ENCODE measurements at regions not wholly inside any gene's neighbourhood (a gene's known extent, or its start where the extent isn't known, plus 50 kb on each side); places are given as distances from the start of the nearest gene placed in this dataset.
A peak's percentile ranks its signal among the peaks of the same experiment; 100 is the strongest.

DNA sequence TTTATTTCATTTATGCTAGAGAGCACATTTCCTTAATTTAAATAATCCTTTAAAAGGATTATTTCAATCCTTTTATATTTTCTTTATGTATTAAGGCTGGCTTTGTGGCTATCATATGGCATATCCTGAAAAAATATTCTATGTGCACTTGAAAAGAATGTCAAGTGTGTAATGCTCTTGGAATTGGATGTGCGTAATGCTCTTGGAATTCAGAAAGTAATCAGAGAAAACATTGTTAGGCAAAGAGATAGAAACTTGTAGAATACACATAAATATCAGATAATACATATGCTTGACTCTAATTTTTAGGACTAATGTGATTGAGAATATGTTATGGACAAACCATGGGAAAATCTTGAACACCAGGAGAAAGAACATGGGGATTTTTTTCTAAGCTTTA is 197.5 kb upstream of the COL3A1 start:
- no peaks in the 10 kb centered on the region for H3K27me3 ChIP-seq (ENCODE audit: control insufficient read depth, insufficient read depth, low read length)
- no peaks in the 10 kb centered on the region for H3K9me3 ChIP-seq (ENCODE audit: control insufficient read depth, insufficient read depth, low read depth, low read length)
- H3K27ac ChIP-seq (ENCODE audit: insufficient read depth, low read length), result no peak overlapping the region
- H3K4me2 ChIP-seq (ENCODE audit: extremely low read depth, insufficient read depth, low read length), result peak overlapping the region; percentile 27
- H3K4me1 ChIP-seq (ENCODE audit: control insufficient read depth, extremely low read depth, insufficient read depth, low read length), result no peaks in the 10 kb centered on the region
- no peaks in the 10 kb centered on the region for H3K79me2 ChIP-seq (ENCODE audit: control insufficient read depth, insufficient read depth, low read length)
- DNase-seq (ENCODE audit: low read depth in 2 of 2), result peak; percentile 81 to 89
- no peaks in the 10 kb centered on the region for H3K36me3 ChIP-seq (ENCODE audit: control insufficient read depth, insufficient read depth, low read length)
- H4K20me1 ChIP-seq (ENCODE audit: control insufficient read depth, extremely low read depth, insufficient read depth, low read length), result no peaks in the 10 kb centered on the region
- no peak overlapping the region for H2AFZ ChIP-seq (ENCODE audit: low read length)
- TF ChIP-seq EZH2 (IDR thresholded peaks at IDR 0.05; ENCODE audit: low read length, missing control alignments), result no peak
- TF ChIP-seq, protein P1, sequence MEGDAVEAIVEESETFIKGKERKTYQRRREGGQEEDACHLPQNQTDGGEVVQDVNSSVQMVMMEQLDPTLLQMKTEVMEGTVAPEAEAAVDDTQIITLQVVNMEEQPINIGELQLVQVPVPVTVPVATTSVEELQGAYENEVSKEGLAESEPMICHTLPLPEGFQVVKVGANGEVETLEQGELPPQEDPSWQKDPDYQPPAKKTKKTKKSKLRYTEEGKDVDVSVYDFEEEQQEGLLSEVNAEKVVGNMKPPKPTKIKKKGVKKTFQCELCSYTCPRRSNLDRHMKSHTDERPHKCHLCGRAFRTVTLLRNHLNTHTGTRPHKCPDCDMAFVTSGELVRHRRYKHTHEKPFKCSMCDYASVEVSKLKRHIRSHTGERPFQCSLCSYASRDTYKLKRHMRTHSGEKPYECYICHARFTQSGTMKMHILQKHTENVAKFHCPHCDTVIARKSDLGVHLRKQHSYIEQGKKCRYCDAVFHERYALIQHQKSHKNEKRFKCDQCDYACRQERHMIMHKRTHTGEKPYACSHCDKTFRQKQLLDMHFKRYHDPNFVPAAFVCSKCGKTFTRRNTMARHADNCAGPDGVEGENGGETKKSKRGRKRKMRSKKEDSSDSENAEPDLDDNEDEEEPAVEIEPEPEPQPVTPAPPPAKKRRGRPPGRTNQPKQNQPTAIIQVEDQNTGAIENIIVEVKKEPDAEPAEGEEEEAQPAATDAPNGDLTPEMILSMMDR (conservative IDR thresholded peaks at IDR 0.05 in 1 of 2, IDR thresholded peaks at IDR 0.05 in 1 of 2; ENCODE audit: low read depth in 1 of 2, low read length in 2 of 2), result no peak
- no peak overlapping the region for H3K9ac ChIP-seq (ENCODE audit: insufficient read depth, low read length)
- H3K4me3 ChIP-seq (replicated peaks in 1 of 4; ENCODE audit: control extremely low read depth in 1 of 4, insufficient read depth in 1 of 4, low read depth in 3 of 4, low read length in 4 of 4), result no peak overlapping the region

DNA sequence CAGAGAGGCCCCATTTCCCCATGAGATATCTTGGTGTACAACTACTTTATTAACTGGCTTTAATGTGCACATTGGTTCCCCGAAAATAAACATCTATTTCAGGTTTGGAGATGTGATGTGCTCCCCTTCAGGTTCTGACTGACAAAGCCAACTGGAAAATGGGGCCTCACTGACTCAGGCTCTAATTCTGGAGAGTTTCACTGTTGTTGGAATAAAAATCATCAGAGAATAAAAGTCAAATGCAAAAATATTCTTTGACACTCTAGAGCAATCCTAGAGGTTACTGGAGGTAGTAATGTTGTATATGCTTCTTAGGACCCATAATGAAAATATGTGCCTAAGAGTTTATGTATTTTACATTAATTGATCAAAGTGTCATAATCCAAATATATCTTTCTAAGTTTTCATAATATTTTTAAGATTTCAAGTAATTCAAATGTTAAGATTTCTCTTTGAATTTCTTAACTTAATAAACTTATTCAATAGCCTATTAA is 189.9 kb upstream of the COL3A1 start:
- Histone ChIP-seq H3K4me2 (ENCODE audit: extremely low read depth, insufficient read depth, low read length) (no peak overlapping the region), H2AFZ (ENCODE audit: low read length) (no peak overlapping the region), H3K27ac (ENCODE audit: insufficient read depth, low read length) (peak overlapping the region; percentile 34), H3K36me3 (ENCODE audit: control insufficient read depth, insufficient read depth, low read length) (no peaks in the 10 kb centered on the region), H4K20me1 (ENCODE audit: control insufficient read depth, extremely low read depth, insufficient read depth, low read length) (no peaks in the 10 kb centered on the region), H3K4me3 (replicated peaks in 1 of 4; ENCODE audit: control extremely low read depth in 1 of 4, insufficient read depth in 1 of 4, low read depth in 3 of 4, low read length in 4 of 4) (no peak overlapping the region), H3K9ac (ENCODE audit: insufficient read depth, low read length) (no peak overlapping the region), H3K79me2 (ENCODE audit: control insufficient read depth, insufficient read depth, low read length) (no peaks in the 10 kb centered on the region), H3K4me1 (ENCODE audit: control insufficient read depth, extremely low read depth, insufficient read depth, low read length) (peaks cover 22% of the 10 kb centered on the region), H3K27me3 (ENCODE audit: control insufficient read depth, insufficient read depth, low read length) (no peaks in the 10 kb centered on the region), H3K9me3 (ENCODE audit: control insufficient read depth, insufficient read depth, low read depth, low read length) (no peaks in the 10 kb centered on the region)
- no peak for DNase-seq (ENCODE audit: low read depth in 2 of 2)
- TF ChIP-seq, protein P1 (conservative IDR thresholded peaks at IDR 0.05 in 1 of 2, IDR thresholded peaks at IDR 0.05 in 1 of 2; ENCODE audit: low read depth in 1 of 2, low read length in 2 of 2), result no peak
- no peak for TF ChIP-seq EZH2 (IDR thresholded peaks at IDR 0.05; ENCODE audit: low read length, missing control alignments)

- Histone ChIP-seq H3K4me2 (ENCODE audit: extremely low read depth, insufficient read depth, low read length) (no peak overlapping the region), H3K27me3 (ENCODE audit: control insufficient read depth, insufficient read depth, low read length) (no peaks in the 10 kb centered on the region), H4K20me1 (ENCODE audit: control insufficient read depth, extremely low read depth, insufficient read depth, low read length) (no peaks in the 10 kb centered on the region), H3K9me3 (ENCODE audit: control insufficient read depth, insufficient read depth, low read depth, low read length) (no peaks in the 10 kb centered on the region), H3K79me2 (ENCODE audit: control insufficient read depth, insufficient read depth, low read length) (no peaks in the 10 kb centered on the region), H3K4me1 (ENCODE audit: control insufficient read depth, extremely low read depth, insufficient read depth, low read length) (peaks cover 25% of the 10 kb centered on the region), H3K4me3 (replicated peaks in 1 of 4; ENCODE audit: control extremely low read depth in 1 of 4, insufficient read depth in 1 of 4, low read depth in 3 of 4, low read length in 4 of 4) (no peak overlapping the region), H3K27ac (ENCODE audit: insufficient read depth, low read length) (no peak overlapping the region), H3K36me3 (ENCODE audit: control insufficient read depth, insufficient read depth, low read length) (no peaks in the 10 kb centered on the region), H2AFZ (ENCODE audit: low read length) (no peak overlapping the region), H3K9ac (ENCODE audit: insufficient read depth, low read length) (no peak overlapping the region)
- no peak for DNase-seq (ENCODE audit: low read depth in 2 of 2)
- TF ChIP-seq, protein P1 (conservative IDR thresholded peaks at IDR 0.05 in 1 of 2, IDR thresholded peaks at IDR 0.05 in 1 of 2; ENCODE audit: low read depth in 1 of 2, low read length in 2 of 2), result no peak
- no peak for TF ChIP-seq EZH2 (IDR thresholded peaks at IDR 0.05; ENCODE audit: low read length, missing control alignments)
These were observed 189.1 kb upstream of the COL3A1 start for GRCh38 chr2:188785061-188785460.
